PC-3 (cell line): ENCODE measurements at regions not wholly inside any gene's neighbourhood (a gene's known extent, or its start where the extent isn't known, plus 50 kb on each side); places are given as distances from the start of the nearest gene placed in this dataset.
A peak's percentile ranks its signal among the peaks of the same experiment; 100 is the strongest.
"Not testable (repeated sequence)": the region's sequence is repeated elsewhere in the genome, so short reads cannot be mapped to it uniquely, and the experiment has no call there.

ENCODE experiments used
- ATAC-seq: fragments of 200-7000 bp; cut with Tn5 transposase; 2 replicates; pipeline ENCODE4 v1.9.1; 2020; ENCODE audit warnings: mild to moderate bottlenecking, moderate library complexity
- BruUV-seq: library from RNA; stranded (reverse); fragments of 400-500 nt; replicated peaks from 2 replicates; lab custom pipeline; 2021; lab: Mats Ljungman, UMichigan
- CTCF ChIA-PET: fragments of 300-600 bp; sonication (Branson Sonifier 250); formaldehyde crosslinking; loops from one replicate; lab custom pipeline; 2022; ENCODE audit warnings: antibody characterized with exemption; lab: Charles Lee
- POLR2A ChIA-PET: fragments of 300-600 bp; sonication (Branson Sonifier 250); formaldehyde crosslinking; loops from one replicate; lab custom pipeline; 2022; ENCODE audit warnings: antibody characterized with exemption; ENCODE audit not compliant: unreplicated experiment; lab: Charles Lee
- DNase-seq: peaks from one replicate; pipeline ENCODE4 v3.0.0-alpha.2; 2015
- H2AFZ ChIP-seq: fragments of 300-600 bp; sonication (generic); 2 replicates; pipeline ENCODE4 v1.6.0; 2016; ENCODE audit warnings: antibody characterized with exemption, low read length
- H3F3A ChIP-seq: fragments of 300-600 bp; sonication (generic); one replicate; pipeline ENCODE4 v1.6.0; 2017; ENCODE audit warnings: antibody characterized with exemption, low read length, control low read depth, mild to moderate bottlenecking; ENCODE audit not compliant: unreplicated experiment
- H3K27ac ChIP-seq: fragments of 300-600 bp; sonication (generic); 2 replicates; pipeline ENCODE4 v1.5.1; 2016; ENCODE audit warnings: mild to moderate bottlenecking, low read length
- H3K27me3 ChIP-seq: fragments of 300-600 bp; sonication (generic); 2 replicates; pipeline ENCODE4 v1.6.1; 2016; ENCODE audit warnings: low read length, mixed read lengths
- H3K36me3 ChIP-seq: fragments of 300-600 bp; sonication (generic); 2 replicates; pipeline ENCODE4 v1.6.1; 2016; ENCODE audit warnings: low read depth, mixed run types, low read length, mixed read lengths
- H3K4me1 ChIP-seq: fragments of 300-600 bp; sonication (generic); 2 replicates; pipeline ENCODE4 v1.5.1; 2016; ENCODE audit warnings: low read length; ENCODE audit not compliant: insufficient read depth
- H3K4me2 ChIP-seq: fragments of 300-600 bp; sonication (generic); 2 replicates; pipeline ENCODE4 v1.6.0; 2016; ENCODE audit warnings: low read length
- H3K4me3 ChIP-seq: fragments of 300-600 bp; sonication (generic); 2 replicates; pipeline ENCODE4 v1.5.1; 2016; ENCODE audit warnings: mild to moderate bottlenecking, low read length, mixed read lengths
- H3K79me2 ChIP-seq: fragments of 300-600 bp; sonication (generic); 2 replicates; pipeline ENCODE4 v1.6.1; 2017; ENCODE audit warnings: low read length, mixed read lengths
- H3K9ac ChIP-seq: fragments of 300-600 bp; sonication (generic); 2 replicates; pipeline ENCODE4 v1.6.0; 2016; ENCODE audit warnings: mild to moderate bottlenecking, low read length
- H3K9me2 ChIP-seq: fragments of 300-600 bp; sonication (generic); replicated peaks from 2 replicates; pipeline ENCODE4 v1.6.1; 2016; ENCODE audit warnings: mixed run types, low read length, mixed read lengths
- H3K9me3 ChIP-seq: fragments of 300-600 bp; sonication (generic); 2 replicates; pipeline ENCODE4 v1.6.1; 2016; ENCODE audit warnings: low read length, mixed read lengths
- H4K20me1 ChIP-seq: fragments of 300-600 bp; sonication (generic); 2 replicates; pipeline ENCODE4 v1.6.1; 2016; ENCODE audit warnings: low read length, mixed read lengths
- CTCF ChIP-seq: fragments of 300-600 bp; sonication (generic); conservative IDR thresholded peaks from 2 replicates; pipeline ENCODE4 v1.5.1; 2017; ENCODE audit warnings: antibody characterized with exemption, low read depth, mild to moderate bottlenecking, low read length
- EZH2 ChIP-seq: fragments of 300-600 bp; sonication (generic); IDR thresholded peaks from one replicate; pipeline ENCODE4 v1.6.1; 2017; ENCODE audit warnings: antibody characterized with exemption, mild to moderate bottlenecking, low read length; ENCODE audit not compliant: unreplicated experiment
- EZH2phosphoT487 ChIP-seq: fragments of 300-600 bp; sonication (generic); IDR thresholded peaks from 2 replicates; pipeline ENCODE4 v1.6.1; 2018; ENCODE audit warnings: mild to moderate bottlenecking, antibody characterized with exemption, low read length, borderline replicate concordance
- intact Hi-C: fragments of 100-400 bp; cut with micrococcal nuclease; formaldehyde crosslinking; loops from 2 replicates; pipeline ENCODE4 v1.9.0; 2023

- H3K9ac ChIP-seq = no peak overlapping the region
- POLR2A ChIA-PET = no interaction called here
- no peak for TF ChIP-seq EZH2
- TF ChIP-seq CTCF = no peak
- no peak for TF ChIP-seq EZH2phosphoT487
- H3F3A ChIP-seq = no peaks in the 10 kb centered on the region
- no peaks in the 10 kb centered on the region for H3K79me2 ChIP-seq
- intact Hi-C loops = no loop called here
- no peaks in the 10 kb centered on the region for H3K36me3 ChIP-seq
- H4K20me1 ChIP-seq = no peaks in the 10 kb centered on the region
- H3K4me3 ChIP-seq = no peak overlapping the region
- no peak overlapping the region for H3K27ac ChIP-seq
- H3K9me3 ChIP-seq = no peaks in the 10 kb centered on the region
- BruUV-seq = no TSS peak
- H3K27me3 ChIP-seq = no peaks in the 10 kb centered on the region
- no peak overlapping the region for H3K4me2 ChIP-seq
- no peak overlapping the region for H2AFZ ChIP-seq
- CTCF ChIA-PET = no interaction called here
- ATAC-seq (no peak), DNase-seq (no peak)
- H3K9me2 ChIP-seq = no peaks in the 10 kb centered on the region
- no peaks in the 10 kb centered on the region for H3K4me1 ChIP-seq
Observed at GRCh38 chr2:131801210-131801744, 273.6 kb downstream of the CCDC74A start.

GRCh38 chr2:131801745-131802350, 274.2 kb downstream of the CCDC74A start:
- H3K9me2 ChIP-seq, H3F3A ChIP-seq, H4K20me1 ChIP-seq, H3K4me1 ChIP-seq, H3K9me3 ChIP-seq, POLR2A ChIA-PET, H3K27ac ChIP-seq, H3K9ac ChIP-seq, CTCF ChIA-PET, H3K79me2 ChIP-seq, H3K36me3 ChIP-seq, H3K27me3 ChIP-seq, BruUV-seq: not testable (repeated sequence)
- H3K4me2 ChIP-seq = peak overlapping the region; percentile 88
- intact Hi-C loops = loop anchor here (1.0 kb wide), 1 partner anchor 128 kb away; no protein-coding TSS in a partner anchor
- peak; percentile 51 for TF ChIP-seq CTCF
- H2AFZ ChIP-seq = peak overlapping the region; percentile 89; the same call in 1 of the 2 replicates
- peak overlapping the region; percentile 69 for H3K4me3 ChIP-seq
- ATAC-seq (peak; percentile 94), DNase-seq (peak; percentile 63)

DNA sequence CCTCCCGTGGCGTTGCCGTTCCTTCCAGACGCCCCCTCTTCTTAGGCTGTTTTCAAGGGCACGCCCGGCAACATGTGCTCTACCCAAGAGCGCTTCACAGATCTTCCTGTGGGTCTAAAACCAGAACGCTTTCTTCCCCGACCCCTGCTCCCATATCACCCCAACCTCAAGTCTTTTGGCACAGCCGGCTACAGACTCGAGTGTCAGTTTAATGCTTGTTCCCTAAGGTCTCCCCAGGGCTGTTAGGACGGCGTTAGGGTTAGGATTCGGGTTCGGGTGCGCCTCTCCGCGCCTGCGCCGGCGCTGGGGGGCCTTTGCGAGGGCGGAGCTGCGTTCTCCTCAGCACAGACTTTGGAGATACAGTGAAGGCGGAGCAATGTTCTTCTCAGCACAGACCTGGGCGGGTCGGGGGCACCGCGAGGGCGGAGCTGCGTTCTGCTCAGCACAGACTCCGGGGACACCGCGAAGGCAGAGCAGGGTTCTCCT, 274.7 kb downstream of the CCDC74A start:
- ATAC-seq (peak; percentile 87), DNase-seq (peak; percentile 43)
- intact Hi-C loops = loop anchor here (1.0 kb wide), 1 partner anchor 128 kb away; no protein-coding TSS in a partner anchor
- H3F3A ChIP-seq, H4K20me1 ChIP-seq, H3K27ac ChIP-seq, CTCF ChIA-PET, BruUV-seq, H3K4me1 ChIP-seq, H3K9me3 ChIP-seq, H3K79me2 ChIP-seq, H3K36me3 ChIP-seq, H3K9me2 ChIP-seq, POLR2A ChIA-PET, H3K9ac ChIP-seq, H3K27me3 ChIP-seq: not testable (repeated sequence)
- peak overlapping the region; percentile 89 for H2AFZ ChIP-seq
- H3K4me3 ChIP-seq = peak overlapping the region; percentile 69
- H3K4me2 ChIP-seq = peak overlapping the region; percentile 88

DNA sequence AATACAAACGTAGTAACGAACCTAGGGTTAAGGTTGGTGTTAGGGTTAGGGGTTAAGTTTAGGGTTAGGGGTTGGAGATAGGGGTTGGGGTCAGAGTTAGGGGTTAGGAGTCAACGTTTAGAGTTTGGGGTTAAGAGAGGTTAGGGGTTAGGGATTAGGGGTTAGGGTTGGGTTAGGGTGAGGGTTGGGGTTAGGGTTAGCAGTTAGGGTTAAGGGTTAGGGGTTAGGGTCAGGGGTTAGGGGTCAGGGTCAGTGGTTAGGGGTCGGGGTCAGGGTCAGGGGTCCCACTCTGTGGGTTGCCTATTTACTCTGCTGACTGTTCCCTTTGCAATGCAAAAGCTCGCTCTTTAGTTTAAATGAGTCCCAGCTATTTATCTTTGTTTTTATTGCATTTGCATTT, 275.5 kb downstream of the CCDC74A start:
- ATAC-seq, H3K36me3 ChIP-seq, H3F3A ChIP-seq, H3K9me2 ChIP-seq, BruUV-seq, intact Hi-C loops, H3K79me2 ChIP-seq, H3K9me3 ChIP-seq, H2AFZ ChIP-seq, H4K20me1 ChIP-seq, H3K4me3 ChIP-seq, POLR2A ChIA-PET, H3K9ac ChIP-seq, H3K4me1 ChIP-seq, H3K4me2 ChIP-seq, H3K27me3 ChIP-seq, CTCF ChIA-PET, H3K27ac ChIP-seq, DNase-seq: not testable (repeated sequence)

DNA sequence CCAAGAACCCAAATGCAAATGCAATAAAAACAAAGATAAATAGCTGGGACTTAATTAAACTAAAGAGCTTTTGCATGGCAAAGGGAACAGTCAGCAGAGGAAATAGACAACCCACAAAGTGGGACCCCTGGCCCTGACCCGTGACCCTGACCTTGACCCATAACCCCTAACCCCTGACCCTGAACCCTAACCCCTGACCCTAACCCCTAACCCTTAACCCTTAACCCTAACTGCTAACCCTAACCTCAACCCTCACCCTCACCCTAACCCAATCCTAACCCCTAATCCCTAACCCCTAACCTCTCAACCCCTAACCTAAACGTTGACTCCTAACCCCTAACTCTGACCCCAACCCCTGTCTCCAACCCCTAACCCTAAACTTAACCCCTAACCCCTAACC, 284.9 kb downstream of the CCDC74A start:
- H3K9me2 ChIP-seq, H2AFZ ChIP-seq, intact Hi-C loops, ATAC-seq, H3K79me2 ChIP-seq, BruUV-seq, H3K27me3 ChIP-seq, H3K27ac ChIP-seq, DNase-seq, H3F3A ChIP-seq, H3K4me2 ChIP-seq, H3K4me1 ChIP-seq, H3K9ac ChIP-seq, H3K4me3 ChIP-seq, CTCF ChIA-PET, H3K9me3 ChIP-seq, POLR2A ChIA-PET, H3K36me3 ChIP-seq, H4K20me1 ChIP-seq: not testable (repeated sequence)
